ENCODE measurements at regions not wholly inside any gene's neighbourhood (a gene's known extent, or its start where the extent isn't known, plus 50 kb on each side); places are given as distances from the start of the nearest gene placed in this dataset.

DNA sequence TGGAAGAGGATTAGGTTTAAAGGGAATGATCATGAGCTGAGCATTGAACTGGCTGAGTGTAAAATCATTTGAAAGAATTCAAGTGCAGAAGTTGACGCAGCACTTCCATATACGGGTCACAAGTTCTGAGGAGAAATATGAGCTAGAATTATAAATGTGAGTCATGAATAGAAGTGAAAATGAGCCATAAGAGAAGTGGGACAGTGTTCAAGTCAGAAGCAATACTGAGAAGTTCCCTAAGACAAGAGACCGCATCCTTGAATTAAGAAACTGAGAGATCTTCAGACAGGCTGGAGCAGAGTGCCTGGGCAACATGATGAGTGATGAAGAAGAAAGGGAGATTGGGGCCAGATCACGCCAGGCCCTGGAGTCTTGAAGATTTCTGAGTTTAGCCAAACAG is 209.7 kb downstream of the TBX18 start:
- no peak for TF ChIP-seq EZH2 (IDR thresholded peaks at IDR 0.05; ENCODE audit: borderline replicate concordance)
- no peak for TF ChIP-seq CTCF (IDR thresholded peaks at IDR 0.05; ENCODE audit: poor library complexity)
- no peak for TF ChIP-seq EZH2phosphoT487 (IDR thresholded peaks at IDR 0.05; ENCODE audit: low read depth, severe bottlenecking, unreplicated experiment)

Measured in hepatocyte (in vitro differentiated cells).